ENCODE measurements at regions not wholly inside any gene's neighbourhood (a gene's known extent, or its start where the extent isn't known, plus 50 kb on each side); places are given as distances from the start of the nearest gene placed in this dataset.

- H3K27ac ChIP-seq: no peak overlapping the region
- no peaks in the 10 kb centered on the region for H3K36me3 ChIP-seq
- H3K27me3 ChIP-seq: no peaks in the 10 kb centered on the region
- no peak overlapping the region for H3K4me2 ChIP-seq
- H4K20me1 ChIP-seq: no peaks in the 10 kb centered on the region
- H3K9me3 ChIP-seq: no peaks in the 10 kb centered on the region
- no peaks in the 10 kb centered on the region for H3K4me1 ChIP-seq
- no peak for TF ChIP-seq Cebpa-rat (IDR thresholded peaks at IDR 0.05)
- no peak overlapping the region for H3K4me3 ChIP-seq
- H3K9ac ChIP-seq: no peak overlapping the region
Measured at GRCh38 chr13:52949742-52950141, 78.9 kb upstream of the OLFM4 start.

GRCh38 chr13:52949044-52949443 is 79.6 kb upstream of the OLFM4 start:
- H3K4me1 ChIP-seq: no peaks in the 10 kb centered on the region
- no peaks in the 10 kb centered on the region for H3K27me3 ChIP-seq
- H3K27ac ChIP-seq: no peak overlapping the region
- no peak overlapping the region for H3K9ac ChIP-seq
- no peak for TF ChIP-seq Cebpa-rat (IDR thresholded peaks at IDR 0.05)
- no peaks in the 10 kb centered on the region for H4K20me1 ChIP-seq
- no peaks in the 10 kb centered on the region for H3K36me3 ChIP-seq
- no peaks in the 10 kb centered on the region for H3K9me3 ChIP-seq
- no peak overlapping the region for H3K4me3 ChIP-seq
- H3K4me2 ChIP-seq: no peak overlapping the region

- no peaks in the 10 kb centered on the region for H3K4me1 ChIP-seq
- no peak overlapping the region for H3K4me3 ChIP-seq
- H3K9me3 ChIP-seq: no peaks in the 10 kb centered on the region
- no peaks in the 10 kb centered on the region for H3K36me3 ChIP-seq
- no peak overlapping the region for H3K4me2 ChIP-seq
- no peak overlapping the region for H3K9ac ChIP-seq
- no peaks in the 10 kb centered on the region for H3K27me3 ChIP-seq
- no peaks in the 10 kb centered on the region for H4K20me1 ChIP-seq
- no peak for TF ChIP-seq Cebpa-rat (IDR thresholded peaks at IDR 0.05)
- H3K27ac ChIP-seq: no peak overlapping the region
Measured at GRCh38 chr13:52947921-52948373, 80.7 kb upstream of the OLFM4 start.

- Histone ChIP-seq H3K27me3 (no peaks in the 10 kb centered on the region), H3K36me3 (no peaks in the 10 kb centered on the region), H3K4me1 (no peaks in the 10 kb centered on the region), H3K9me3 (no peaks in the 10 kb centered on the region), H3K27ac (no peak overlapping the region), H3K4me2 (no peak overlapping the region), H3K4me3 (no peak overlapping the region), H3K9ac (no peak overlapping the region), H4K20me1 (no peaks in the 10 kb centered on the region)
- TF ChIP-seq Cebpa-rat (IDR thresholded peaks at IDR 0.05): no peak
Measured at GRCh38 chr13:52945348-52945747, 83.3 kb upstream of the OLFM4 start.

GRCh38 chr13:52944697-52945096 is 83.9 kb upstream of the OLFM4 start:
- Histone ChIP-seq H3K4me2 (no peak overlapping the region), H3K36me3 (no peaks in the 10 kb centered on the region), H3K4me1 (no peaks in the 10 kb centered on the region), H3K27ac (no peak overlapping the region), H3K9ac (no peak overlapping the region), H4K20me1 (no peaks in the 10 kb centered on the region), H3K9me3 (no peaks in the 10 kb centered on the region), H3K4me3 (no peak overlapping the region), H3K27me3 (no peaks in the 10 kb centered on the region)
- TF ChIP-seq Cebpa-rat (IDR thresholded peaks at IDR 0.05): no peak

GRCh38 chr13:52938065-52938464 is 89.6 kb upstream of the PCDH8 start:
- Histone ChIP-seq H3K36me3 (no peaks in the 10 kb centered on the region), H3K9ac (no peak overlapping the region), H3K27me3 (no peaks in the 10 kb centered on the region), H3K4me2 (no peak overlapping the region), H3K4me3 (no peak overlapping the region), H4K20me1 (no peaks in the 10 kb centered on the region), H3K4me1 (no peaks in the 10 kb centered on the region), H3K27ac (no peak overlapping the region), H3K9me3 (no peaks in the 10 kb centered on the region)
- TF ChIP-seq Cebpa-rat (IDR thresholded peaks at IDR 0.05): no peak

GRCh38 chr13:52936806-52937205 is 88.4 kb upstream of the PCDH8 start:
- Histone ChIP-seq H3K4me2 (no peak overlapping the region), H3K4me3 (no peak overlapping the region), H4K20me1 (no peaks in the 10 kb centered on the region), H3K9ac (no peak overlapping the region), H3K36me3 (no peaks in the 10 kb centered on the region), H3K4me1 (no peaks in the 10 kb centered on the region), H3K27me3 (no peaks in the 10 kb centered on the region), H3K9me3 (no peaks in the 10 kb centered on the region), H3K27ac (no peak overlapping the region)
- TF ChIP-seq Cebpa-rat (IDR thresholded peaks at IDR 0.05): no peak

- no peaks in the 10 kb centered on the region for H3K4me1 ChIP-seq
- H3K4me3 ChIP-seq: no peak overlapping the region
- H3K27ac ChIP-seq: no peak overlapping the region
- TF ChIP-seq Cebpa-rat (IDR thresholded peaks at IDR 0.05): no peak
- H3K4me2 ChIP-seq: no peak overlapping the region
- H3K27me3 ChIP-seq: no peaks in the 10 kb centered on the region
- H3K9me3 ChIP-seq: no peaks in the 10 kb centered on the region
- H4K20me1 ChIP-seq: no peaks in the 10 kb centered on the region
- no peak overlapping the region for H3K9ac ChIP-seq
- H3K36me3 ChIP-seq: no peaks in the 10 kb centered on the region
Measured at GRCh38 chr13:52934258-52934657, 85.8 kb upstream of the PCDH8 start.

- Histone ChIP-seq H3K9me3 (no peaks in the 10 kb centered on the region), H3K4me1 (no peaks in the 10 kb centered on the region), H3K27me3 (no peaks in the 10 kb centered on the region), H3K9ac (no peak overlapping the region), H3K27ac (no peak overlapping the region), H3K4me2 (no peak overlapping the region), H4K20me1 (no peaks in the 10 kb centered on the region), H3K36me3 (no peaks in the 10 kb centered on the region), H3K4me3 (no peak overlapping the region)
- TF ChIP-seq Cebpa-rat (IDR thresholded peaks at IDR 0.05): no peak
Measured at GRCh38 chr13:52933547-52934210, 85.2 kb upstream of the PCDH8 start.

- Histone ChIP-seq H3K27ac (no peak overlapping the region), H4K20me1 (no peaks in the 10 kb centered on the region), H3K4me1 (no peaks in the 10 kb centered on the region), H3K36me3 (no peaks in the 10 kb centered on the region), H3K27me3 (no peaks in the 10 kb centered on the region), H3K9ac (no peak overlapping the region), H3K4me3 (no peak overlapping the region), H3K9me3 (no peaks in the 10 kb centered on the region), H3K4me2 (no peak overlapping the region)
- no peak for TF ChIP-seq Cebpa-rat (IDR thresholded peaks at IDR 0.05)
Measured at GRCh38 chr13:52933099-52933498, 84.7 kb upstream of the PCDH8 start.

GRCh38 chr13:52932649-52933048 is 84.2 kb upstream of the PCDH8 start:
- no peak overlapping the region for H3K9ac ChIP-seq
- H3K4me3 ChIP-seq: no peak overlapping the region
- H3K27ac ChIP-seq: no peak overlapping the region
- H4K20me1 ChIP-seq: no peaks in the 10 kb centered on the region
- no peaks in the 10 kb centered on the region for H3K27me3 ChIP-seq
- TF ChIP-seq Cebpa-rat (IDR thresholded peaks at IDR 0.05): no peak
- no peaks in the 10 kb centered on the region for H3K4me1 ChIP-seq
- H3K4me2 ChIP-seq: no peak overlapping the region
- H3K36me3 ChIP-seq: no peaks in the 10 kb centered on the region
- H3K9me3 ChIP-seq: no peaks in the 10 kb centered on the region
